K562 (cell line): ENCODE measurements at regions not wholly inside any gene's neighbourhood (a gene's known extent, or its start where the extent isn't known, plus 50 kb on each side); places are given as distances from the start of the nearest gene placed in this dataset.

ENCODE experiments used
- ATAC-seq: fragments of 200-7000 bp; cut with Tn5 transposase; 3 replicates; pipeline ENCODE4 v1.9.1; 2020; ENCODE audit warnings: moderate library complexity
- BruUV-seq: library from RNA; stranded (reverse); fragments of 400-500 nt; replicated peaks from 2 replicates; lab custom pipeline; 2021; lab: Mats Ljungman, UMichigan
- CTCF ChIA-PET: fragments of 300-600 bp; formaldehyde crosslinking; extraction: SDS; loops from one replicate; lab custom pipeline; 2021; ENCODE audit warnings: low intra/inter-chr PET ratio; lab: Yijun Ruan, JAX
- POLR2A ChIA-PET: fragments of 300-600, 350-650 bp; sonication (Branson Sonifier 250); formaldehyde crosslinking; extraction: SDS; loops from one replicate; lab custom pipeline; 2021; ENCODE audit warnings: antibody characterized with exemption, inconsistent platforms; lab: Yijun Ruan, JAX
- DNase-seq, 4 experiments: peaks; one replicate each; pipeline versions ENCODE4 v3.0.0 to v3.0.0-alpha.2; 2011 to 2018; ENCODE audit warnings: low spot score in 3 of 4, mixed read lengths in 3 of 4; ENCODE audit errors: extremely low read depth in 1 of 4
- FAIRE-seq: peaks from 2 replicates; lab custom pipeline; 2011; peaks lifted over from hg19 to GRCh38; lab: Jason Lieb, UNC
- H2AFZ ChIP-seq: 2 replicates; pipeline ENCODE4 v1.6.0; 2011; ENCODE audit warnings: low read depth, low read length, control low read depth, inconsistent platforms
- H3K27ac ChIP-seq: fragments of 200-600 bp; 3 replicates; pipeline ENCODE4 v1.8.0; 2011; ENCODE audit warnings: low read depth, mild to moderate bottlenecking, control low read depth, inconsistent platforms, low read length, moderate library complexity, mixed read lengths; ENCODE audit errors: extremely low read depth
- H3K27me3 ChIP-seq, 2 experiments: fragments of 300-600 bp in 1 of 2; 2 replicates in 1 of 2; 3 replicates in 1 of 2; pipeline versions ENCODE4 v1.6.0 to v1.8.0; 2011; ENCODE audit warnings: inconsistent platforms in 2 of 2, low read length in 2 of 2, mild to moderate bottlenecking in 1 of 2, mixed read lengths in 1 of 2, moderate library complexity in 1 of 2; ENCODE audit not compliant: control insufficient read depth in 2 of 2, insufficient read depth in 2 of 2
- H3K36me3 ChIP-seq: fragments of 300-600 bp; 3 replicates; pipeline ENCODE4 v1.8.0; 2011; ENCODE audit warnings: mild to moderate bottlenecking, low read length, inconsistent platforms; ENCODE audit not compliant: control insufficient read depth, insufficient read depth
- H3K4me1 ChIP-seq, 2 experiments: fragments of 200-600 bp in 1 of 2; replicated peaks in 1 of 2; 2 replicates in 1 of 2; 3 replicates in 1 of 2; pipeline versions ENCODE4 v1.5.1 to v1.8.0; 2011; ENCODE audit warnings: inconsistent platforms in 2 of 2, low read length in 2 of 2, mild to moderate bottlenecking in 1 of 2, mixed read lengths in 1 of 2, moderate library complexity in 1 of 2; ENCODE audit not compliant: control insufficient read depth in 2 of 2, insufficient read depth in 2 of 2
- H3K4me2 ChIP-seq: 2 replicates; pipeline ENCODE4 v1.6.1; 2011; ENCODE audit warnings: low read length, control low read depth, inconsistent platforms, mixed read lengths; ENCODE audit not compliant: insufficient read depth
- H3K4me3 ChIP-seq: fragments of 200-600 bp; sonication (generic), shearing (Covaris generic); 2 replicates; pipeline ENCODE4 v1.5.1; 2016; ENCODE audit warnings: control low read depth, inconsistent platforms
- H3K79me2 ChIP-seq: fragments of 200-600 bp; 3 replicates; pipeline ENCODE4 v1.8.0; 2011; ENCODE audit warnings: low read length, inconsistent platforms; ENCODE audit not compliant: control insufficient read depth, insufficient read depth
- H3K9ac ChIP-seq, 2 experiments: 2 replicates each; pipeline versions ENCODE4 v1.6.0 to v1.6.1; 2011; ENCODE audit warnings: low read depth in 2 of 2, low read length in 2 of 2, control low read depth in 1 of 2, inconsistent platforms in 1 of 2, mild to moderate bottlenecking in 1 of 2, mixed read lengths in 1 of 2; ENCODE audit not compliant: insufficient read depth in 1 of 2
- H3K9me1 ChIP-seq: one replicate; pipeline ENCODE4 v1.6.0; 2011; ENCODE audit warnings: inconsistent platforms, mild to moderate bottlenecking, low read length, moderate library complexity; ENCODE audit not compliant: control insufficient read depth, insufficient read depth
- H3K9me3 ChIP-seq: replicated peaks from 2 replicates; pipeline ENCODE4 v1.5.1; 2011; ENCODE audit warnings: low read depth, low read length, inconsistent platforms; ENCODE audit not compliant: control insufficient read depth, insufficient read depth
- H4K20me1 ChIP-seq: replicated peaks from 2 replicates; pipeline ENCODE4 v1.6.1; 2011; ENCODE audit warnings: low read length, inconsistent platforms, mixed read lengths; ENCODE audit not compliant: control insufficient read depth, insufficient read depth
- BMI1 ChIP-seq: fragments of 150-350 bp; IDR thresholded peaks from 2 replicates; pipeline ENCODE4 v1.6.1; 2014; ENCODE audit warnings: low read length
- CREB3 ChIP-seq: fragments of 450-650 bp; conservative IDR thresholded peaks from 2 replicates; pipeline ENCODE4 v1.6.1; 2016; ENCODE audit warnings: missing genetic modification characterization, low read depth, mild to moderate bottlenecking, missing compliant biosample characterization, moderate library complexity
- FOSL1 ChIP-seq: fragments of 200-800 bp; sonication (Bioruptor generic); conservative IDR thresholded peaks from 2 replicates; pipeline ENCODE4 v1.6.1; 2016; ENCODE audit warnings: missing genetic modification characterization, missing compliant biosample characterization
- MEF2D ChIP-seq: conservative IDR thresholded peaks from 2 replicates; pipeline ENCODE4 v1.6.1; 2016; ENCODE audit warnings: low read depth, missing genetic modification characterization, missing compliant biosample characterization
- NCOA4 ChIP-seq: fragments of 450-650 bp; IDR thresholded peaks from 2 replicates; pipeline ENCODE4 v1.6.1; 2018; ENCODE audit warnings: mild to moderate bottlenecking; ENCODE audit not compliant: partially characterized antibody
- PURB ChIP-seq: sonication (generic); formaldehyde crosslinking; IDR thresholded peaks from 2 replicates; pipeline ENCODE4 v1.9.0; 2021; ENCODE audit warnings: low read depth, mild to moderate bottlenecking, missing genetic modification reagents
- RBBP5 ChIP-seq: fragments of 200-600 bp; sonication (generic); IDR thresholded peaks from 2 replicates; pipeline ENCODE4 v1.6.1; 2012; ENCODE audit warnings: borderline replicate concordance, mild to moderate bottlenecking, low read length, control low read depth, inconsistent platforms; ENCODE audit not compliant: insufficient read depth, poor library complexity, severe bottlenecking
- THRB ChIP-seq: fragments of 450-650 bp; formaldehyde crosslinking; conservative IDR thresholded peaks from 2 replicates; pipeline ENCODE4 v1.4.0; 2022; ENCODE audit warnings: mild to moderate bottlenecking, missing genetic modification characterization
- ZNF384 ChIP-seq: IDR thresholded peaks from 2 replicates; pipeline ENCODE4 v1.6.1; 2012; ENCODE audit warnings: low read depth, low read length, improper control_type of control experiment
- WGBS: fragments of 100-300 bp; shearing (Covaris generic); methylation state at CpG from one replicate; pipeline ENCODE4 v1.1.6; 2016; ENCODE audit warnings: low coverage, mixed read lengths; ENCODE audit not compliant: insufficient coverage; ENCODE audit errors: missing lambda C conversion rate; 5-methylcytosine and 5-hydroxymethylcytosine counted together
- in situ Hi-C: fragments of 300-500 bp; cut with MboI; formaldehyde crosslinking; loops from 4 replicates; pipeline ENCODE4 v1.15.0; 2018; ENCODE audit warnings: inconsistent platforms, mixed read lengths
- intact Hi-C: fragments of 100-400 bp; cut with micrococcal nuclease; formaldehyde crosslinking; loops from 2 replicates; pipeline ENCODE4 v1.14.2; 2022

GRCh38 chr12:58253663-58254062, 312.3 kb downstream of the ATP23 start:
- no TSS peak for BruUV-seq
- WGBS, result 0% methylated on average over 1 of the region's 1 CpG

More at GRCh38 chr12:58253663-58254062, 312.3 kb downstream of the ATP23 start:
- no peak overlapping the region for H3K4me2 ChIP-seq
- no peak for DNase-seq
- no peak for ATAC-seq
- H3K27me3 ChIP-seq, result no peaks in the 10 kb centered on the region
- in situ Hi-C loops, result no loop called here
- ChIA-PET POLR2A (no interaction called here), CTCF (no interaction called here)
- H3K9me3 ChIP-seq, result no peaks in the 10 kb centered on the region
- FAIRE-seq, result no peak
- H2AFZ ChIP-seq, result no peak overlapping the region
- no peak overlapping the region for H3K27ac ChIP-seq
- no peaks in the 10 kb centered on the region for H3K9me1 ChIP-seq
- H3K79me2 ChIP-seq, result no peaks in the 10 kb centered on the region
- H3K4me3 ChIP-seq, result no peak overlapping the region
- intact Hi-C loops, result no loop called here
- no peaks in the 10 kb centered on the region for H3K36me3 ChIP-seq
- no peak overlapping the region for H3K9ac ChIP-seq
- no peaks in the 10 kb centered on the region for H4K20me1 ChIP-seq
- H3K4me1 ChIP-seq, result no peaks in the 10 kb centered on the region
- TF ChIP-seq RBBP5, result no peak
- no peak for TF ChIP-seq PURB (CRISPR knock-in tag)
- TF ChIP-seq CREB3 (tag), result no peak
- TF ChIP-seq ZNF384, result no peak
- no peak for TF ChIP-seq THRB (CRISPR knock-in tag)
- TF ChIP-seq MEF2D (tag), result no peak
- TF ChIP-seq BMI1, result no peak
- no peak for TF ChIP-seq NCOA4
- TF ChIP-seq FOSL1 (tag), result no peak
